Transverse colon (tissue), 4 donors: ENCODE measurements at regions not wholly inside any gene's neighbourhood (a gene's known extent, or its start where the extent isn't known, plus 50 kb on each side); places are given as distances from the start of the nearest gene placed in this dataset.

Experiments
- CTCF ChIP-seq, 5 experiments: fragments of 200-600 bp in 3 of 5; fragments of 450-650 bp in 2 of 5; sonication (generic) in 3 of 5; IDR thresholded peaks; 1 replicate in 2 of 5; 2 replicates in 3 of 5; pipeline ENCODE4 v1.5.1; 2016 to 2017; ENCODE audit warnings: antibody characterized with exemption in 5 of 5, inconsistent platforms in 3 of 5, mild to moderate bottlenecking in 2 of 5, moderate library complexity in 1 of 5
- EP300 ChIP-seq: sonication (generic); formaldehyde crosslinking; IDR thresholded peaks from one replicate; pipeline ENCODE4 v1.6.1; 2017; ENCODE audit warnings: antibody characterized with exemption, low read depth
- POLR2AphosphoS5 ChIP-seq, 3 donors: sonication (generic); formaldehyde crosslinking; IDR thresholded peaks; one replicate each; pipeline ENCODE4 v1.6.1; 2016; ENCODE audit warnings: antibody characterized with exemption in 3 of 3

DNA sequence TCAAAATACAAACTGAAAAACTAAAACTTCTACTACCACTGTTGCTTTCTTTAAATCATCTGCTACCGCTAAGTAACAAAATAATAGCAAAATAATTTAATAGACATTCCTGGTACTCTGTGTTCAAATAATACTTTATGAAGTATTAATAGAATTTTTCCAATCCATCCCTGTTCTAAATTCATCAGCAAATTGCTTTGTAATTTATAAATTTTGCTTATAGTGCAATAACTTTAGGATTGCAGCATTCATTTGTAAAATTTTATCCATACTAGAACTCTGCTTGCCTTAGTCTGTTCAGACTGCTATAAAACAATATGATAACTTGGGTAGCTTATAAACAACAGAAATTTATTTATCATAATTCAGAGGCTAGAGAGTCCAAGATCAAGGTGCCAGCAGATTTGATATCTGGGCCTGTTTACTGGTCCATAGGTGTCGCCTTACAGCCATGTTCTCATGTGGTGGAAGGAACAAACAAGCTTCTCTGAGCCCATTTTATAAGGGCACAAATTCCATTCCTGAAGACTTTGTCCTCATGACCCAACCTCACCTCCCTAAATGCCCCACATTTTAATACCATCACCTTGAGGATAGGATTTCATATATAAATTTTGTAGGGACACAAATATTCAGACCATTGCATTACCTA is 415.1 kb upstream of the MAP2 start:
- TF ChIP-seq EP300 (no peak), CTCF (IDR thresholded peaks at IDR 0.05) (no peak), POLR2AphosphoS5 (IDR thresholded peaks at IDR 0.05) (no peak)
